Neural cell (in vitro differentiated cells): ENCODE measurements at regions not wholly inside any gene's neighbourhood (a gene's known extent, or its start where the extent isn't known, plus 50 kb on each side); places are given as distances from the start of the nearest gene placed in this dataset.
"Not testable (repeated sequence)": the region's sequence is repeated elsewhere in the genome, so short reads cannot be mapped to it uniquely, and the experiment has no call there.

Experiments used
- EZH2 ChIP-seq: fragments of 200-600, 300-800 bp; shearing (Covaris generic), sonication (generic); IDR thresholded peaks from 2 replicates; pipeline ENCODE4 v1.6.1; 2014; ENCODE audit warnings: antibody characterized with exemption, low read length, borderline replicate concordance, mild to moderate bottlenecking; ENCODE audit not compliant: insufficient read depth, poor library complexity, severe bottlenecking
- TAF1 ChIP-seq: IDR thresholded peaks from 2 replicates; pipeline ENCODE4 v1.6.1; 2012; ENCODE audit warnings: low read depth
- TF ChIP-seq, protein P1 (sequence below): fragments of 450-650 bp; IDR thresholded peaks from 2 replicates; pipeline ENCODE4 v1.5.1; 2014; ENCODE audit warnings: antibody characterized with exemption, mild to moderate bottlenecking, moderate library complexity; ENCODE audit not compliant: poor library complexity, severe bottlenecking

DNA sequence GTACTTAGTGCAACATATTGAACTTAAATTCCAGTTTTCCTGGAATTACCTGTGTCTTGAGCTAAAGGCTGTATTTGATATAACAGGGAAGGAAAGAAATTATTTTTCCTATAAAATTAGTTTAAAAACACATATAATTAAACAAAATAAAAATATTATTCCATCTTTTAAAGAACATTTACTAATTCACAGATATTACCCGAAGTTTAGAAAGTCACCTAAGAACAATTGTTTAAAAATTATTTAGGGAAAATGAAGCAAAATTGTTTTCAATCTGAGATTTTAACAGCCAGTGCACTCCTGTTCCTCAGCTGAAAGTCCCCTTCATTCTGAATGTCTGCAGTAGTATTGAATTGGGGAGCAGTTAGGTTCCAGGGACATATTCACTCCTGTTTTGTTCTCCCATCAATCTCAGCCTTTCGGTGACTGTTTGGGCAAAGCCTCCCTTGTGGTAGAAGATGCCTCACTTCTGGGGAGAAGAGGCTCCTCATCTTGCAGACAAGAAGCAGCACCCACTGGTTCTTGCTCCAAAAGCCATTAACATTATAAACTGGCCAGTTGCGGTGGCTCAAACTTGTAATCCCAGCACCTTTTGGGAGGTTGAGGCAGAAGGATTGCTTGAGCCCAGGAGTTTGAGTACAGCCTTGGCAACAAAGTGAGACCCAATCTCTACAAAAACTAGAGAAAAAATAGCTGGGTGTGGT lies 1516.4 kb upstream of the TPTE start:
- TF ChIP-seq, protein P1, sequence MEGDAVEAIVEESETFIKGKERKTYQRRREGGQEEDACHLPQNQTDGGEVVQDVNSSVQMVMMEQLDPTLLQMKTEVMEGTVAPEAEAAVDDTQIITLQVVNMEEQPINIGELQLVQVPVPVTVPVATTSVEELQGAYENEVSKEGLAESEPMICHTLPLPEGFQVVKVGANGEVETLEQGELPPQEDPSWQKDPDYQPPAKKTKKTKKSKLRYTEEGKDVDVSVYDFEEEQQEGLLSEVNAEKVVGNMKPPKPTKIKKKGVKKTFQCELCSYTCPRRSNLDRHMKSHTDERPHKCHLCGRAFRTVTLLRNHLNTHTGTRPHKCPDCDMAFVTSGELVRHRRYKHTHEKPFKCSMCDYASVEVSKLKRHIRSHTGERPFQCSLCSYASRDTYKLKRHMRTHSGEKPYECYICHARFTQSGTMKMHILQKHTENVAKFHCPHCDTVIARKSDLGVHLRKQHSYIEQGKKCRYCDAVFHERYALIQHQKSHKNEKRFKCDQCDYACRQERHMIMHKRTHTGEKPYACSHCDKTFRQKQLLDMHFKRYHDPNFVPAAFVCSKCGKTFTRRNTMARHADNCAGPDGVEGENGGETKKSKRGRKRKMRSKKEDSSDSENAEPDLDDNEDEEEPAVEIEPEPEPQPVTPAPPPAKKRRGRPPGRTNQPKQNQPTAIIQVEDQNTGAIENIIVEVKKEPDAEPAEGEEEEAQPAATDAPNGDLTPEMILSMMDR = not testable (repeated sequence)
- not testable (repeated sequence) for TF ChIP-seq TAF1, EZH2
